Hepatocyte (in vitro differentiated cells): ENCODE measurements at regions not wholly inside any gene's neighbourhood (a gene's known extent, or its start where the extent isn't known, plus 50 kb on each side); places are given as distances from the start of the nearest gene placed in this dataset.

ENCODE experiments used
- EZH2 ChIP-seq: fragments of 200-600 bp; sonication (generic); IDR thresholded peaks from 2 replicates; pipeline ENCODE4 v1.6.1; 2016; ENCODE audit warnings: antibody characterized with exemption, mild to moderate bottlenecking, borderline replicate concordance
- TF ChIP-seq, protein P1 (sequence below): fragments of 200-600 bp; sonication (generic); IDR thresholded peaks from 2 replicates; pipeline ENCODE4 v1.5.1; 2016; ENCODE audit warnings: antibody characterized with exemption, mild to moderate bottlenecking; ENCODE audit not compliant: poor library complexity

DNA sequence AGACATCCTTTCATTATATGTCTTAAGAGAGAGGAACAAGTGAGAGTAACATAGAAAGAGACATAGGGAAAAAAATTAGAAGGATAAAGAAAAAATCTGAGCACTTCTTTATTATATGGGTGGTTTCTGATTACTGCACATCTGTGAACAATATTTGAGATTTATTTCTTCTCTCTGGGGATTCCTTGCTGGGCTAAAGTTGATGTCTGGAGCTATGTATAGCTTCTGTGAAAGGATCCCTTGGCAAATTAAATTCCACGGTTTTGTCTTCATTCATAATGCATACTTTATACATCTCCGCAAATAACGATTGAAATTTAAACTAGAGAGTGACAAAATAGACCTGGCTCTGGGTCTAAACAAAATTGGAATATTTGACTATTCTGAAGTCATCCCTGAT is 232.2 kb upstream of the CTBP2 start:
- TF ChIP-seq, protein P1, sequence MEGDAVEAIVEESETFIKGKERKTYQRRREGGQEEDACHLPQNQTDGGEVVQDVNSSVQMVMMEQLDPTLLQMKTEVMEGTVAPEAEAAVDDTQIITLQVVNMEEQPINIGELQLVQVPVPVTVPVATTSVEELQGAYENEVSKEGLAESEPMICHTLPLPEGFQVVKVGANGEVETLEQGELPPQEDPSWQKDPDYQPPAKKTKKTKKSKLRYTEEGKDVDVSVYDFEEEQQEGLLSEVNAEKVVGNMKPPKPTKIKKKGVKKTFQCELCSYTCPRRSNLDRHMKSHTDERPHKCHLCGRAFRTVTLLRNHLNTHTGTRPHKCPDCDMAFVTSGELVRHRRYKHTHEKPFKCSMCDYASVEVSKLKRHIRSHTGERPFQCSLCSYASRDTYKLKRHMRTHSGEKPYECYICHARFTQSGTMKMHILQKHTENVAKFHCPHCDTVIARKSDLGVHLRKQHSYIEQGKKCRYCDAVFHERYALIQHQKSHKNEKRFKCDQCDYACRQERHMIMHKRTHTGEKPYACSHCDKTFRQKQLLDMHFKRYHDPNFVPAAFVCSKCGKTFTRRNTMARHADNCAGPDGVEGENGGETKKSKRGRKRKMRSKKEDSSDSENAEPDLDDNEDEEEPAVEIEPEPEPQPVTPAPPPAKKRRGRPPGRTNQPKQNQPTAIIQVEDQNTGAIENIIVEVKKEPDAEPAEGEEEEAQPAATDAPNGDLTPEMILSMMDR: no peak
- TF ChIP-seq EZH2: no peak
